ENCODE measurements at regions not wholly inside any gene's neighbourhood (a gene's known extent, or its start where the extent isn't known, plus 50 kb on each side); places are given as distances from the start of the nearest gene placed in this dataset.
"Not testable (repeated sequence)": the region's sequence is repeated elsewhere in the genome, so short reads cannot be mapped to it uniquely, and the experiment has no call there.

- H3K27me3 ChIP-seq (ENCODE audit: control insufficient read depth, insufficient read depth, low read length), result no peaks in the 10 kb centered on the region
- ChIA-PET CTCF (no interaction called here), POLR2A (no interaction called here)
- peaks cover 7% of the 10 kb centered on the region for H3K4me1 ChIP-seq (ENCODE audit: control insufficient read depth, insufficient read depth, low read length)
- H3K27ac ChIP-seq (ENCODE audit: low read length), result no peak overlapping the region
- DNase-seq (ENCODE audit: low read depth, low spot score) (no peak), ATAC-seq (no peak)
- no peaks in the 10 kb centered on the region for H3K9me3 ChIP-seq (ENCODE audit: control insufficient read depth, insufficient read depth, low read depth, low read length)
- no TSS peak for BruUV-seq (replicated peaks)
- intact Hi-C loops (cut with micrococcal nuclease; ENCODE audit: unreplicated experiment), result no loop called here
- in situ Hi-C loops (cut with HindIII; ENCODE audit: low pct_unique_long_range_greater_than_20kb, low sequenced_read_pairs), result no loop called here
- no peak for TF ChIP-seq CTCF (IDR thresholded peaks at IDR 0.05)
- no peak for TF ChIP-seq POLR2AphosphoS5 (IDR thresholded peaks at IDR 0.05; ENCODE audit: low read depth, low read length)
- no peak overlapping the region for H3K4me3 ChIP-seq (ENCODE audit: low read depth in 2 of 2, low read length in 2 of 2)
- H3K36me3 ChIP-seq (ENCODE audit: control insufficient read depth, insufficient read depth, low read length), result no peaks in the 10 kb centered on the region
These were observed 131.3 kb downstream of the LPIN1 start for GRCh38 chr2:11877764-11878163.

- H3K4me3 ChIP-seq (ENCODE audit: low read depth in 2 of 2, low read length in 2 of 2); DNase-seq (ENCODE audit: low read depth, low spot score); H3K36me3 ChIP-seq (ENCODE audit: control insufficient read depth, insufficient read depth, low read length); H3K4me1 ChIP-seq (ENCODE audit: control insufficient read depth, insufficient read depth, low read length); BruUV-seq (replicated peaks); intact Hi-C loops (cut with micrococcal nuclease; ENCODE audit: unreplicated experiment); POLR2A ChIA-PET; CTCF ChIA-PET; in situ Hi-C loops (cut with HindIII; ENCODE audit: low pct_unique_long_range_greater_than_20kb, low sequenced_read_pairs); H3K27ac ChIP-seq (ENCODE audit: low read length); ATAC-seq; H3K27me3 ChIP-seq (ENCODE audit: control insufficient read depth, insufficient read depth, low read length): not testable (repeated sequence)
- H3K9me3 ChIP-seq (ENCODE audit: control insufficient read depth, insufficient read depth, low read depth, low read length), result peaks cover 14% of the 10 kb centered on the region; the same call in 1 of the 2 replicates
These were observed 138.8 kb downstream of the LPIN1 start for GRCh38 chr2:11885253-11885652.

- intact Hi-C loops (cut with micrococcal nuclease; ENCODE audit: unreplicated experiment); H3K27me3 ChIP-seq (ENCODE audit: control insufficient read depth, insufficient read depth, low read length); in situ Hi-C loops (cut with HindIII; ENCODE audit: low pct_unique_long_range_greater_than_20kb, low sequenced_read_pairs); H3K4me1 ChIP-seq (ENCODE audit: control insufficient read depth, insufficient read depth, low read length); H3K36me3 ChIP-seq (ENCODE audit: control insufficient read depth, insufficient read depth, low read length); BruUV-seq (replicated peaks); CTCF ChIA-PET; ATAC-seq; DNase-seq (ENCODE audit: low read depth, low spot score); H3K4me3 ChIP-seq (ENCODE audit: low read depth in 2 of 2, low read length in 2 of 2); POLR2A ChIA-PET; H3K27ac ChIP-seq (ENCODE audit: low read length): not testable (repeated sequence)
- H3K9me3 ChIP-seq (ENCODE audit: control insufficient read depth, insufficient read depth, low read depth, low read length), result peaks cover 14% of the 10 kb centered on the region; the same call in 1 of the 2 replicates
These were observed 140.5 kb downstream of the LPIN1 start for GRCh38 chr2:11886899-11887298.

DNA sequence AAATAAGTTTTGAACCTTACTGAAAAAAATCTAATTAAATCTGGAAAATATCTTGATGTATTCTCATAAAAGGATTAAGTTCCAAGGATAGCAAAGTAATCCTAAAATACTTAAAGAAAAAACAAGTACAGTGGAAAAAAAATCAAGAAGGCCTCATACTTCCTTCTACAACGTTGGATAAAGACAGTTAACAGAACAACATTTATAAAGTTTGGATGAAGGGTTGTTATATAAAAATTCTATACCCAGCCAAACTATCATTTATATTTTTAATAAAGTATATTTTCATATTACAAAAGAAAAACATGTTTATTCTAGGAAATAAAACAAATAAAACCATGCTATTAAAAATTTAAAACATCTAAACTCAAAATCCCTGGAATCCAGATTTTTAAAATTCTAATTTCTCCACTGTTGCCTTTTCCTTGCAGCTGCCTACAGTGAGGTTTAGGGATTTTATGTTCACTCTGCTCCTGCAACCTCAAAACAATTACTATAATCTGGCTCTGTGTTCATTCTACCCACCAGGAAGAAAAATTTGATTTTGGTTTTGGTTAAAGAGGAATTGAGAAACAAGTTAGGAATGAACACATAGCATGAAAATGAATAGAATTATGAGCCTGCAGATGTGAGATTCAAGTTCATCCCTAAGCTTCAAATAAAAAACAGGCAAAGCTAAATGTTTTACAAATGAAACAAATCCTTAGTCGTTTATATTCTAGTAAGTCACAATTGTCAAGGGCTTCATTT, 142.8 kb downstream of the LPIN1 start:
- intact Hi-C loops (cut with micrococcal nuclease; ENCODE audit: unreplicated experiment) (no loop called here), in situ Hi-C loops (cut with HindIII; ENCODE audit: low pct_unique_long_range_greater_than_20kb, low sequenced_read_pairs) (no loop called here)
- Histone ChIP-seq H3K4me3 (ENCODE audit: low read depth in 2 of 2, low read length in 2 of 2) (no peak overlapping the region), H3K9me3 (ENCODE audit: control insufficient read depth, insufficient read depth, low read depth, low read length) (peaks cover 14% of the 10 kb centered on the region; the same call in 1 of the 2 replicates), H3K36me3 (ENCODE audit: control insufficient read depth, insufficient read depth, low read length) (no peaks in the 10 kb centered on the region), H3K4me1 (ENCODE audit: control insufficient read depth, insufficient read depth, low read length) (no peaks in the 10 kb centered on the region), H3K27ac (ENCODE audit: low read length) (no peak overlapping the region), H3K27me3 (ENCODE audit: control insufficient read depth, insufficient read depth, low read length) (no peaks in the 10 kb centered on the region)
- ATAC-seq, result no peak
- no peak for DNase-seq (ENCODE audit: low read depth, low spot score)
- CTCF ChIA-PET, result no interaction called here
- POLR2A ChIA-PET, result no interaction called here
- BruUV-seq (replicated peaks), result no TSS peak
- TF ChIP-seq CTCF (IDR thresholded peaks at IDR 0.05) (no peak), REST (IDR thresholded peaks at IDR 0.05; ENCODE audit: insufficient read depth in 1 of 2, low read depth in 2 of 2, low read length in 1 of 2) (no peak), TCF7L2 (IDR thresholded peaks at IDR 0.05; ENCODE audit: low read depth, low read length) (no peak), SIN3A (IDR thresholded peaks at IDR 0.05; ENCODE audit: borderline replicate concordance, insufficient read depth, low read depth, low read length) (no peak), POLR2AphosphoS5 (IDR thresholded peaks at IDR 0.05; ENCODE audit: low read depth, low read length) (no peak)

Data from Panc1 (cell line).